ENCODE measurements at regions not wholly inside any gene's neighbourhood (a gene's known extent, or its start where the extent isn't known, plus 50 kb on each side); places are given as distances from the start of the nearest gene placed in this dataset.

DNA sequence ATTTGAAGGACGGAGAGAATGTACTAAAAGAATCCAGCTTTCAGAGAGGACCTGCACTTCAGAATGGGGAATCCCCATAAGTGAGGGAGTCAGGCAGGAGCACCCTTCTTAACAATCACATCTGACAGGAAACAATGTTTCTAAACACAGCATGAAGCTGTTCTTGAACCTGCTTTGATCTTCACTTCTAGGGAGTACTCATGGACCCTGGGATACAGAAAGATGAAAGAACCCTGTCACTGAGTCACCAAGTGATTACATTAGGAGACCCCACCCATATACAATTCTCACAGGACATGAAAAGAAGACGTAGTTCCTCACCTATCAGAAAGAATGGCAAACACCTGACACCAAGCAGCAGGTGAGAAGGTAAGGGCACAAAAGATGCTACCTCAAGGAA, 296.9 kb upstream of the ZC3H12C start:
- Mint-ChIP-seq H3K9me3 (ENCODE audit: low read depth) (peaks cover 8% of the 10 kb centered on the region), H3K4me1 (ENCODE audit: low read depth) (peaks cover 2% of the 10 kb centered on the region), H3K27ac (no peak overlapping the region), H3K27me3 (no peaks in the 10 kb centered on the region), H3K36me3 (ENCODE audit: insufficient read depth) (no peaks in the 10 kb centered on the region), H3K4me3 (ENCODE audit: low read depth) (no peak overlapping the region)
- no peak for DNase-seq (ENCODE audit: low spot score, unreplicated experiment)
- TF ChIP-seq, protein P1, sequence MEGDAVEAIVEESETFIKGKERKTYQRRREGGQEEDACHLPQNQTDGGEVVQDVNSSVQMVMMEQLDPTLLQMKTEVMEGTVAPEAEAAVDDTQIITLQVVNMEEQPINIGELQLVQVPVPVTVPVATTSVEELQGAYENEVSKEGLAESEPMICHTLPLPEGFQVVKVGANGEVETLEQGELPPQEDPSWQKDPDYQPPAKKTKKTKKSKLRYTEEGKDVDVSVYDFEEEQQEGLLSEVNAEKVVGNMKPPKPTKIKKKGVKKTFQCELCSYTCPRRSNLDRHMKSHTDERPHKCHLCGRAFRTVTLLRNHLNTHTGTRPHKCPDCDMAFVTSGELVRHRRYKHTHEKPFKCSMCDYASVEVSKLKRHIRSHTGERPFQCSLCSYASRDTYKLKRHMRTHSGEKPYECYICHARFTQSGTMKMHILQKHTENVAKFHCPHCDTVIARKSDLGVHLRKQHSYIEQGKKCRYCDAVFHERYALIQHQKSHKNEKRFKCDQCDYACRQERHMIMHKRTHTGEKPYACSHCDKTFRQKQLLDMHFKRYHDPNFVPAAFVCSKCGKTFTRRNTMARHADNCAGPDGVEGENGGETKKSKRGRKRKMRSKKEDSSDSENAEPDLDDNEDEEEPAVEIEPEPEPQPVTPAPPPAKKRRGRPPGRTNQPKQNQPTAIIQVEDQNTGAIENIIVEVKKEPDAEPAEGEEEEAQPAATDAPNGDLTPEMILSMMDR (IDR thresholded peaks at IDR 0.05; ENCODE audit: unreplicated experiment), result no peak

- TF ChIP-seq, protein P1 (IDR thresholded peaks at IDR 0.05; ENCODE audit: unreplicated experiment), result no peak
- Mint-ChIP-seq H3K9me3 (ENCODE audit: low read depth) (peaks cover 8% of the 10 kb centered on the region), H3K36me3 (ENCODE audit: insufficient read depth) (no peaks in the 10 kb centered on the region), H3K27me3 (no peaks in the 10 kb centered on the region), H3K27ac (no peak overlapping the region), H3K4me1 (ENCODE audit: low read depth) (peaks cover 2% of the 10 kb centered on the region), H3K4me3 (ENCODE audit: low read depth) (no peak overlapping the region)
- no peak for DNase-seq (ENCODE audit: low spot score, unreplicated experiment)
These were observed 294.7 kb upstream of the ZC3H12C start for GRCh38 chr11:109798521-109798920.

- TF ChIP-seq, protein P1 (IDR thresholded peaks at IDR 0.05; ENCODE audit: unreplicated experiment), result no peak
- H3K36me3 Mint-ChIP-seq (ENCODE audit: insufficient read depth), result no peaks in the 10 kb centered on the region
- H3K27me3 Mint-ChIP-seq, result no peaks in the 10 kb centered on the region
- no peak overlapping the region for H3K27ac Mint-ChIP-seq
- peaks cover 2% of the 10 kb centered on the region for H3K4me1 Mint-ChIP-seq (ENCODE audit: low read depth)
- H3K9me3 Mint-ChIP-seq (ENCODE audit: low read depth), result peaks cover 8% of the 10 kb centered on the region
- H3K4me3 Mint-ChIP-seq (ENCODE audit: low read depth), result no peak overlapping the region
- no peak for DNase-seq (ENCODE audit: low spot score, unreplicated experiment)
These were observed 293.6 kb upstream of the ZC3H12C start for GRCh38 chr11:109799604-109800003.

DNA sequence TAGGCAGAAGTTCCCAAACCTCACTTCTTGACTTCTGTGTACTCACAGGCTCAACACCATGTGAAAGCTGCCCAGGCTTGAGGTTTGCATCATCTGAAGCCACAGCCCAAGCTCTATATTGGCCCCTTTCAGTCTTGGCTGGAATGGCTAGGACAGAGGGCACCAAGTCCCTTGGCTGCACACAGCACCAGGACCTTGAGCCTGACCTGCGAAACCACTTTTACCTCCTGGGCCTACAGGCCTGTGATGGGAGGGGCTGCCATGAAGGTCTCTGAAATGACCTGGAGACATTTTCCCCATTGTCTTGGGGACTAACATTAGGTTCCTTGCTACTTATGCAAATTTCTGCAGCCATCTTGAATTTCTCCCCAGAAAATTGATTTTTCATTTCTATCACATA, 288.3 kb upstream of the ZC3H12C start:
- Mint-ChIP-seq H3K27me3 (no peaks in the 10 kb centered on the region), H3K4me3 (ENCODE audit: low read depth) (no peak overlapping the region), H3K4me1 (ENCODE audit: low read depth) (no peaks in the 10 kb centered on the region), H3K27ac (no peak overlapping the region), H3K36me3 (ENCODE audit: insufficient read depth) (no peaks in the 10 kb centered on the region), H3K9me3 (ENCODE audit: low read depth) (peaks cover 14% of the 10 kb centered on the region)
- TF ChIP-seq, protein P1 (IDR thresholded peaks at IDR 0.05; ENCODE audit: unreplicated experiment), result no peak
- no peak for DNase-seq (ENCODE audit: low spot score, unreplicated experiment)

DNA sequence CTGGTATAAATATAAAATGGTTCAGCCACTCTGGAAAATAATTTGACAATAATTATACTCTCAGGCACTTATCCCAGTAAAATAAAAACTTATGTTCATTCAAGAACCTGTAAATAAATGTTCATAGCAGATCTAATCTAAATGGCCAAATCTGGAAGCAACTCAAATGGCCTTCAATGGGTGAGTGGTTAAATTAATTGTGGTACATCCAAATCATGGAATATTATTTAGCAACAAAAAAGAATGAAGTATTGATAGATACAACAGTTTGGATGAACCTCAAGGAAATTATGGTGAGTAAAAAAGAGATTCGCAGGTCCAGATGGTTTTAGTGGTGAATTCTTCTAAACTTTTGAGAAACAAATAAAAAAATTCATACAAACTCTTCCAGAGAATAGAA, 287.0 kb upstream of the ZC3H12C start:
- TF ChIP-seq, protein P1 (IDR thresholded peaks at IDR 0.05; ENCODE audit: unreplicated experiment), result no peak
- no peak overlapping the region for H3K27ac Mint-ChIP-seq
- H3K4me1 Mint-ChIP-seq (ENCODE audit: low read depth), result peaks cover 3% of the 10 kb centered on the region
- peaks cover 1% of the 10 kb centered on the region for H3K27me3 Mint-ChIP-seq
- H3K36me3 Mint-ChIP-seq (ENCODE audit: insufficient read depth), result no peaks in the 10 kb centered on the region
- H3K4me3 Mint-ChIP-seq (ENCODE audit: low read depth), result no peak overlapping the region
- peaks cover 9% of the 10 kb centered on the region for H3K9me3 Mint-ChIP-seq (ENCODE audit: low read depth)
- DNase-seq (ENCODE audit: low spot score, unreplicated experiment), result no peak
